NCI-H1048 (cell line): ENCODE measurements at regions not wholly inside any gene's neighbourhood (a gene's known extent, or its start where the extent isn't known, plus 50 kb on each side); places are given as distances from the start of the nearest gene placed in this dataset.

ENCODE experiments used
- DNase-seq: peaks from one replicate; lab custom pipeline; 2025; lab: John Stamatoyannopoulos, UW

DNA sequence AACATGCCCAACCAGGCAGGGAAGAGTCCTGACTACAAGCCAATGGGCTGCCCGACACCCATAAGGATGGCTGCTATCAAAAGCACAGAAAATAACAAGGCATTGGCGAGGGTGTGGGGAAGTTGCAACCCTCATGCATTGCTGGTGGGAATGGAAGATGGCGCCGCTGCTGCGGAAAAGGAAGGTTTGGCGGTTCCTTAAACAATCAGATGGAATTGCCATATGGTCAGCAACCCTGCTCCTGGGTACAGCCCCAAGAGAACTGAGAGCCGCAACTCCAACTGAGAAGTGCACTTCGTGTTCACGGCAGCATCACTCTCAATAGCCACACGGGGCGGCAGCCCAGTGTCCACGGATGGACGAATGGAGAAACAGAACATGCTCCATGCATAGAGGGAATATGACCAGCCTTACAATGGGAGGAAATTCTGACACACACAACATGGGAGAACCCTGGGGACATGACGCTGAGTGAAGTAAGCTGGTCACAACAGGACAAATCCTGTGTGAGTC lies 193.3 kb downstream of the RBFOX3 start:
- DNase-seq: no peak

DNA sequence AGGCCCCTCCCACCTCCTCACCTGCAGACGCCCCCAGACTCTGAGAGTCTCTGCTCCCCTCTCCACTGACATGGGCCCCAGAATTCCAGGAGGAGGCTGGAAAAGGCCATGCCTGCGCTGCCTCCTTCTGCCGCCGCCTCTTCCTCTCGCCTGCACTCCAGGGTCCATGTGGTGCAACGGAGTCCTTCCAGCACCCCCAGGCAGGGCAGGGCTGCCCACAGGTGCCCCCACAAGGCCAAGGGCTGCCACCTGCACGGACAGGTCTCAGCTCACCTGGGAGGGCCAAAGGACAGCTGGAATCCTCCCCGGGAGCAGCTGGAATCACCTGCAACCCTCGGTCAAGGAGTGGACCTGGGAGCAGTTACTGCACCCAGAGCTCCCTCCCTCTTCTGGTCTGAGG lies 194.9 kb downstream of the RBFOX3 start:
- no peak for DNase-seq

DNA sequence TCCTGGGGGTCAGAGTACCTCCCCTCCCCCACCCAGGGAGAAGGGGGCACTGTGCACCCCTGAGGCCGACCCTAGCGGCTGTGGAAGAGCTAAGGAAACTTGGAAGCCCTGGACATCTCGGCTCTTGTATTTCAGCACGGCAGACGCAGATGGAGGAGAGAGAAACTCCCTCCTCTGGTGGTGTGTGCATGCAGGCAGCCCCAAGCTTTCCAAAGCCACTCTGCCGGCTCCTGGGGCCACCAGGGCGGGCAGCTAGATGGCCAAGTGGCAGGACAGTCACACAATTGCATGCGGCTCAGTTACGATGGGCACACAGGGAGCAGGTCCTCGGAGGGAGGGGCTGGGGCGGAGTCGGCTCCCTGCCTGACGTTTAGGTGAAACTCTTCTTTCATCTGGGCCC lies 195.5 kb downstream of the RBFOX3 start:
- DNase-seq: no peak

DNA sequence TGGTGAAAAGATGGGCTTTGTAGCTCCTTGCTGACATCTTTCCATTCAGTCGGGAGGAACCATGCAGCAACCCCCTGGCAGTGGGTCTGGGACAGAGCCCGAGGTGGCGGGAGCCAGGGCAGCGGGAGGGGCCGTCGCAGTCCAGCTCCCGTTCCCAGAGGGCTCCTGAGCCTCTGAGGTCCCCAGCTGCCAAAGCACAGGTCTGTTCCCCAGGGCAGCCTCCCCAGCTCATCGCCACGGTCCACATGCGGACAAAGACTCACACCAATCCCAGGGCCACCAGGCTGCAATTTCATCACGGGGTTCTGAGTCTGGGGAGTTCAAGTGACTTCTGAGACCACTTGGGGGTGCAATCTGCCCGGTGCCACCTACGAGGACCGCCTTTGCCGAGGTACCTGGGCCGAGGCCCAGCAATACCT lies 196.0 kb downstream of the RBFOX3 start:
- DNase-seq: no peak

DNA sequence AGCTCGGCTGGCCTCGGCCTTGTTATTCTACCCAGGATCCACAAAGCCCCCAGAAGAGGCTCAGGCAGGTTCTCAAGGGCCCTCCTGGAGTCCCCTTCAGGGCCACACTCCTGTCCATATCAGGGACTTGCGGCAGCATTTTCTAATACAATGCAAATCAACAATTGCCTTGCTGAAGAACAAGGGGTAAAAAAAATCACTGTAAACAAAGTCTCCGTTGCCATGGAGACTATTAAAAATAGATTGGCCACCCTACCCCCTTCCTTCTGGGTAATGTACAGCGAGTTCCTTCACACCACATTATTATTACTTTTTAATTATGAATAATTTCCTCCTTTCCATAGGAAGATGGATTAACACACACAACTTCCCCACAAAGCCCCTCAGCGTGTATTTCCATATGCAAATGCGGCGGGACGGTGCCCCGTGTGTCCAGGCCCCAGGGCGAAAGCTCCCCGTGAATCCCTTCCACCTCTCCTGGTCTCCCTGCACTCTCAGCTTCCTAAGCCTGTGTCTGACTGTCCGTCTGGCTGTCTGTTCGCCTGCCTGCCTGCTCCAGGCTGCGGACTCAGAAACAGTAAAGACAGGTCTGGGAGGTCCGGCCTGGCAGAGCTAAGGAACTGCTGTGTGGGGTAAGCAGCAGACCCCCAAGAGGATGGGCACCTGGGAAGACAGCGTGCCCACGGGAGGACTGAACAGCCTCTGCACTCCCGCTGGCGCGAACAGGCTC lies 196.6 kb downstream of the RBFOX3 start:
- DNase-seq: no peak

DNA sequence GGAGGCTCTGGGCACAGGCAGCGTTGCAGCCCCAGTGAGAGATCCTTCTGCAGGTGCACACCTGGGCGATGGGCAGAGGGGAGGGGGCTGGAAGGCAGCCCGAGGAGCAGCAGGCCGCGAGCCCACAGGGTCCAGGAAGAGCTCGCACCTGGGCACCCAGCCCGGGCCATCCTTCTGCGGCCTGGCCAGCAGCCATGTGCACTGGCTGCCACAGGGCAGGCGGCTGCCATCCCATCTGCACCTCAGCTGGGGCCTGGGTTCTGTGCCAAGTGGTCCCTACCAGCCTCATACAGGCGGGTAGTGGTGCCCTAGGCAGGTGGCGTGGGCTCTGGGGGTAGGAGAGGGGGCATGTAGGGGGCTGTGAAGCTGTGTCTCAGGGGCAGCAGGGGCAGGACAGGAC lies 197.2 kb downstream of the RBFOX3 start:
- no peak for DNase-seq

DNA sequence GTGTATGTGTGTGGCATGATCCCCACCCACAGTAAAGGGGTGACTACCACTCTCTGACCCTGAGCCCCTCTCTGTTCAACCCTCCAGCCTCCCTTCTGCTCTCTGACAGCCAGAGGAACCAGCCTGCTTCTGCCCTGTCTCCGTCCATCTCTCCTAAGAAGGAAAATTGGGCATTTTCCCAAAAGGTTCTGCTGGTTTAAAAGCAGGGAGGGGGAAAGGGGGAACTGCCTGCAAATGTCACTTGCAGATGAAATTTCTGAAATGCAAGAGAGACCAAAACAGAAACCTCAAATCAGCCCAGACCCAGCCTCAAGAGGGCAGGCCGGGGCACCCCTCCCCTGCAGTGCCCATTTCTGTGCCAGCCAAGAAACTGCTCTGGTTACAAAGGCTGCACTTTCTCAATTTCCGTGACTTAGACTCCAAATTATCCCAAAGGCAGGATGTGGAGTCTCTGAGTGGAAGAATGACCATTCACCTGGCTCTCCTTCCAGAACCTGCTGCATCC lies 197.9 kb downstream of the RBFOX3 start:
- no peak for DNase-seq

DNA sequence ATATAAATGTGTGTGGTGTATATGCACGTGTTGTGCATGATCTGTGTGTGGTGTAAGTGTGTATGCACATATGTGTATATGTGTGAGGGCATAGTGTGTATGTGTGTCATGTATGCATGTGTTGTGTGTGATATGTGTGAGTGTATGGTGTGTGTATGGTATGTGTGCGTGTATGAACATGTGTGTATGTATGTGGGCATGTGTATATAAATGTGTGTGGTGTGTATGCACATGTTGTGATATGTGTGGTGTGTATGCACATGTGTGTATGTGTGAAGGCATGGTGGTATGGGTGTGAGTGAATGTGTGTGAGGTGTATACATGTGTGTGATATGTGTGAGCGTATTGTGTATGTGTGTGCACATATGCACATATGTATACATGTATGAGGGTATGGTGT lies 198.7 kb downstream of the RBFOX3 start:
- DNase-seq: no peak

DNA sequence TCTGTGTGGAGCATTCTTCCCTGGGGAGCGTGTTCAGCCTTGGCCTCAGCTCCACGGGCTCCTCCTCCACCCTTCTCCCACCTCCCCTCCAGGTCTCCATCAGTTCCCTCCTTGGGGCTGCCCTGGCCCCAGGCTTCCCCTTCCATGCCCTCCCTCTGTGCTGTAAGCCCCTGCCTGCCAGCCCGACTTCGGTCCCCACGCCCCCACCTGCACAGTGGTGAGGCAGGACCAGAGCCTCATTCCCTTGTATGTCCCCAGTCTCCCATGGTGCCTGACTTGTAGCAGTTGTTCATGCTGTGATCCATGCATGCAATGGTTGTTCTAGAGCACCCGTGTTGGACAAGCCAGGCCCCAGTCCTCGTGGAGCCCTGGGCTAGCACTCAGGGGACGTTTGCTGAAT lies 199.4 kb downstream of the RBFOX3 start:
- no peak for DNase-seq

DNA sequence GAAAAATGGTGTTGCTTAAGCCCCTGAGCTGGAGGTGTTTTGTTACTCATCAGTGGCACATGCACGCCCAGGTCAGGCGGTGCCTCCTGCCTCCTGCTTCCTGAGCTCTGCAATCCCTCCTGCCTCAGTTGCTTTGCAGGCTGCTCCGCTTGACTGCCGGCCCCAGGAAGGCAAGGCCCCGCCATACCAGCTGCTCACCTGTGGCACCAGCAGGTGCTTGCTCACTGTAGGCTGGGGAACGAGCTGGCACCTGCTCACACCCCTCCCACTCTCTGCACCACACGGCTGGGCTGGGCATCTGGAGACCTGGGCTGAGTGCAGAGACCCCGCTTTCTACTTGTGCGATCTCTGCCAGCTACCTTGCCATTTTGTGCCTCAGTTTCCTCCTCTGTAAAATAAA lies 200.2 kb downstream of the RBFOX3 start:
- DNase-seq: no peak

DNA sequence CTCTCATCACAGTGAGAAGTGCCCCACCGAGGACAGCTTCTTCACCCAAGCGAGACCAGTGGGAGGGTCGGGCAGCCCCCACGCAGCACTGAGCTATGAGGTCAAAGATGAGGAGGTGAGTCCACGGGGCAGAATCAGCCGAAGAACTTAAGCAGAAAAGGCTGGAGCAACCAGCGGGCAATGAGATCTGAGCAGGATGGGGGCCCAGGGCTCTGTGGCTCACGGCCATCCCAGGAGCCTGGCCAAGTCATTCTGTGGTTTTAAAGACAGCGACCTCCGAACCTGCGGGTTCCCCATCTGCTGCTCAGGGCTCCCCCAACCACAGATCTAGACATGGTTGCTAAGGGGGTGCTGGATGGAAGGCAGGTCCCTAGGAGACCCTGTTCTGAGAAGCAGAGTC lies 202.6 kb downstream of the RBFOX3 start:
- no peak for DNase-seq

DNA sequence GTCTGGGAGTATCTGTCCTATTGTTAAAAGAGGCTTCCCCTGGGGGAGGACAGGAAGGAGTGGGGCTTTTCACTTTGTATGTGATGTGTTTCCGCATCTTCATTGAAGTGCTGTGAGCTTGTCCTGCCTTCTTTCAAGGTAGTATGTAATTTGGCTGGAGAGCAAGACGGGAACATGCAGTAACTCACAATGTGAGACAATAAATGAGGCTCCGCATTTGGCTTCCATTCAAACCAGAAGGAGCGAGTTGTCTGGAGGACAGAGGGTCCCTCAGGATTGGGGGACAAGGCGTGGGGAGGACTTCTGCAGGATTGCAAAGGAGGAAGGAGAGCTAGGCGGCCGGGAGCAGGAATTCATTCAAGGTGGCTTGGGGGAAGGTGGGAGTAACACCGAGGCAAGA lies 203.5 kb downstream of the RBFOX3 start:
- no peak for DNase-seq

DNA sequence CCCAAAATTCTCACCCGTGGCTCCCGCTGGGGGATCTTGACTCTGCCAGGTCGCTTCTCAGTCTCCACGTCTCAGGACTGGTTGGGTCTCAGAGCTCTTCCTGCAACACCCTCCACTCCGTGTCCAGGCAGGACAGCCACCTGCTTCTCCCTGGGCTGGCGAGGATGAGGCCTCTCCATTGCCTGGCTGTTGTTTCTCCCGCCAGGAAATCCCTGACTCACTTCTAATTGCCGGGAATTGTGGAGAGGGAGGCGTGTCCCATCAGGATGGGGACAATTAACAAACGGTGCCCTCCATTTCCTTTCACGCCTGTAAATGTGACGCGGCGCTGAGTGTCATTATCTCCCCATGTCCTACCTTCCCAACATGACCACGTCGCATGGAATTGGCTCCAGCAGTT lies 204.5 kb downstream of the RBFOX3 start:
- no peak for DNase-seq

DNA sequence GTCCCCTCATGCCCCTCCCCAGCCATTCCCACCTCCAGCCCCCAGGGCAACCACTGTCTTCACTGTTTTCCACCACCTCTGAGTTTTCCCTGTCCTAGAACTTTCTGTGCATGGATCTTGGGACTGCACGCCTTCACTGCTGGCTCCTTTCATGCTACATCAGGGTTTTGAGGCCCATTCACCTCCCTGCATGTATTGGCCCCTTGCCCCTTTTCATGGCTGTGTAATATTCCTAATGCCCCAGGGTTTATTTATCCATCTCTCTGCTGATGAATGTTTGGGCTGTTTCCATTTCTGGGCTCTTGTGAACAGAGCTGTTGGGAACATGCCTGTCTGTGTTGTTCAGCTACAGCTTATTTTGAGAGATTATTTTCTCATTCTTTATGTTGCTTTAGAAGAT lies 205.0 kb downstream of the RBFOX3 start:
- DNase-seq: no peak

DNA sequence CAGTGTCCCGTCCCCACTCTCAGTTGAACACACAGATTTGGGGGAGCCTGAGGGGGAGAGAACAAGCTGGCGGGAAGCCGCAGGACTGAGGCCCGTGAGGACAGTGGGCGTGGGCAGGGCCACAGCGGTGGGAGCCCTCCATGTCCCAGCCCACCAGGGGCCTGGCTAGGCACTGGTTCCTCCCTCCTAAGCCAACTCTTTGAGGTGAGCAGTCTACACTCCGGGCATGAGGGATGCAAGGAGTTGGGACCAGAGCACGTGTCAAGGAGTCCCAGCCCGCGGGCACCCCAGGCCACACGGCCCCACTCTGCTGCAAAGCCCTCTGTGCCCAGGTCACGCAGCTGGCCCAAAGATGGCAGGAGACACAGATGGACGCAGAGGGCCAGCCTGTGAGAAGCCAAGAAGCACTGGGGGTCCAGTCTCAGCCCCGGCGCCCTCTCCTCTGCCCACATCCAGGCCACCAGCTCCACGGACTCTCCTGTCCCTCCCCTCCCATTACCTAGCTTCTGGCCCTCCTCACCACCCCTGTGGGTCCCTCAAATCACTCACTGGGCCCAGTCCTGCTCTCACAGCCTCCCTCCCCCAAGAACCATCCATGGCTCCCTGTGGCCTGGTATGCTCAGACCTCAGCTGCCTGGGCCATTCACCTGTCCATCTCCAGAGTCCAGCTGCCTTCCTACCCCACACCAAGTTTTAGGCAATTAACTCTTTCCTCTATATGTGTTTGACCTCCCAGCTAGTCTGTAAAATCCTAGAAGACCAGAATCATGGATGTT lies 206.5 kb downstream of the RBFOX3 start:
- DNase-seq: no peak

DNA sequence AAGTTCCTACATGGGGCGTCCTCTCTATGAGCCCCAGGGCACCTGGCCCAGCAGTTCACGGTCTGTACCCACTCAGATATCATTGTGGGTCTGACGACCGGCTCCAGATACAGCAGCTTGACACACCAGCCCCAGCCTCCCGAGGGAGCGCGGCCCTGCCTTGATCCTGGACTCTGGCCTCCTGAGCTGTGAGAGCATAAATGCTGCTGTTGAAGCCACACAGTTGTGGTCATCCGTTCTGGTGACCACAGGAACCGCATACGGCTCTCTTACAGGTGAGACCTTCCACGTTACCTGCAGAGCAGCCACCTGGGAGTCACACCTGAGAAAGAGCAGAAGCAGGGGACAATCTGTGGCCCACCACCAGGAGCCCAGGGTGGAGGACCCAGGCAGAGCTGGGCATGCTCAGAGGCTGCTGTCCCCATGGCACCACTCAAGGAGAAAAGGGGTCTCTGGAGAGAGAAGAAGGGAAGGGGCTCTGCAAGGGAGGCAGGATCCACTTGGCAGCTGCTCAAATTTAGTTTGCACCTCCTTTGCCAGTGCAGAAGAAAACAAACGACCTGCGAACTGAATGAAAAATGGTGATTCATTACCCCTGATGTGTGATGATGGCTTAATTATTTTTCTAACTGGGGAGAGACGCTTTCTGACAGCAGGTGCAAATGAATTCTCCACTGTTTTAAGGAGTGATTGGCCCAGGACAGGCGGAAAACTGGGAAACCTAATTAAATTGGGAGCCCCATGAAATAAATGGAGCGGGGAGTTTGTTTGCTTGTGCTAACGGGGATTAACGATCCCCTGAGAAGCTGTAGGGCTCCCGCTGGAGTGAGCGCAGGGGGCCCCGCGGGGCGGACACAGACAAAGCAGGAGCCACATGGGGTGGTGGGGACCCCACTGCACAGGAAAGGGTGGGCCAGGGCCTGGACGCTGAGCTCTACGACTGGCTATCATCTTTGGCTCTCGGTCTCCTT lies 208.9 kb downstream of the RBFOX3 start:
- DNase-seq: no peak

DNA sequence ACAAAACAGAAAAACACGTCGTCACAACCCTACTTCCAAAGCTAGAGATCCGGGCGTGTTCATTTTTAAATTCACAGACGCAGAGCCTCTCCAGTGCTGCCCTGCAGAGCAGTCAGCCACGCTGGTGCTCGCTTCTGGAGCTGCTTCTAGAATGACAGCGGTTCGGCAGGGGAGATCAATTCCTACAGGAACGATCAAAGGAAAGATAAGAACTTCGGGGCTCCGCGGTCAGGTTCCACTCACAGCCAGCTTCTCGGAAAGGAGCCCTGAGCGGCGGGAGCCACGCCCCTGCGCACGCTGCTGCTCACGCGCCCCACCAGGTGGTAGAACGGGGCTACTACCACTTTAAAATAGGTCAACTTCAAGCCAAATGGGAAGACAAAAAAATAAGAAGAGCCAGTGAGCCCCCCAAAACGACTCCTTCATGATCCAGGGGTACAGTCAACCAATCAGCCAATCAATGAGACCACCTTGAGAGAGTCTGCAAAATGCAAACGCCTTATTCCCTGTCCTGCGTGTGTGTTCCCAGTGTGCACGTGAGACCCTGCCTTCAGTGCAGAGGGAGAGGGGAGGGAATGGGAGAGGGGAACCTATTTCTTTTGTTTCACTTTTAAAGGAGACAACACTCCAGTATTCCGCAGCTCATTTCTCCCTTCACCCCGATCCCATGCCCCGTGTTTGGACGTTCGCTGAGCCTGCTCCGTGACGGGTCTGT lies 209.7 kb downstream of the RBFOX3 start:
- DNase-seq: peak; percentile 52

DNA sequence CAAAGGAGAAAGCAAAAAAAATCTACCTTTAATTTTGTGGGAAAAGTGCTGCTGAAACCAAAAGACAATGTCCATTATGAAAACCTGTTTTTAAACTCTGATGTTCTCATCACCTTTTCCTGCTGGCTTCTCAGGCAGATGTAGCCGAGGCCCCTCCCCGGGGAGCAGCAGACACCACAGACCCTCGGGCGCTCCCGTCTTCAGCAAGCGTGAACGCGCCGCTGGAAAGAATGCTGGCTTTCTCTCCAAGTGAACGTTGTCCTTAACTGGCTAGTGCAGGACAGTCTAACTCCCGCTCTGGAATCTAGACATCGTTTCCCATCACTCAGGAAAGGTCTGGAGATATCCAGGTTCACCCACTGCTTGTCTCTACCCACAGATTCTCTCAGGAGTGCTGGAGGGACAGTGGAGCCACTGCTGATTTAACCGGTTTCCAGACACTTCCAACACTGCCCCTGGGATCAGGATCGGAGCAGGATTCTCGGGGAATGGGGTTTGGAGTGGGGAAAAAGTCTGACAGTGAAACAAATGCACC lies 211.2 kb downstream of the RBFOX3 start:
- DNase-seq: no peak

DNA sequence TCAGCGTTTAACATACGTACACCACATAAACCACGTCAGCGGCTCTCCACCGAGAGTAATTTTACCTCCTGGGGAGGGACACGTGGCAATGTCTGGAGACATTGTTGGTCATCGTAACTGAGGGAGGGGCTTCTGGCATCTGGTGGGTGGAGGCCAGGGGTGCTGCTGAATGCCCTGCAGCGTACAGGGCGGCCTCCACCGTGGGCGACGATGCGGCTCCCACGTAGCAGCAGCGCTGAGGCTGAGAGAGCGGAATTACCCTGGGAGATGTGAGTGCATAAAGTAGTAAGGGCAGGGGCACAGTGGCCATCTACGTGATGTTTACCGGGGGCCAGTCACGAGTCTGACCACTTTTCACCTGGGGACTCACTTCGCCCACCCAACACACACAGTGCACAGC lies 212.4 kb downstream of the RBFOX3 start:
- DNase-seq: no peak

DNA sequence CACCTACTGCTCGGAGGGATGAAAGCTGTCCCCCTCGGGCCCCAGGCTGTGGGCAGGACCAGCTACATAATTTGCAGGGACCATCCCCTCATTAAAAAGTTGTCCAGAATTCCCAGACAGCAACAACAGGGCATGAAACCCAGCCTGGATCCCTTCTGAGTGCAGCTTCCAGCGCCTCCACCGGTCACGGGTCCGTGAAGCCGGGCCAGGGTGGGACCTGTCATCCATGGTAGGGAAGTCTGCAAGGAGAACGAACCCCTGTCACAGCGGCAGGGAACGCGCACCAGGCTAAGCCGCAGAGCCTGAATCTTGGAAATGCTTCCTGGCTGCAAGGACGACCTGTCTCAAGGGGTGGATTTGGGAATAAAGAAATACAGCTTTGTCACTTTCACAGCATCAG lies 214.2 kb downstream of the RBFOX3 start:
- DNase-seq: no peak

DNA sequence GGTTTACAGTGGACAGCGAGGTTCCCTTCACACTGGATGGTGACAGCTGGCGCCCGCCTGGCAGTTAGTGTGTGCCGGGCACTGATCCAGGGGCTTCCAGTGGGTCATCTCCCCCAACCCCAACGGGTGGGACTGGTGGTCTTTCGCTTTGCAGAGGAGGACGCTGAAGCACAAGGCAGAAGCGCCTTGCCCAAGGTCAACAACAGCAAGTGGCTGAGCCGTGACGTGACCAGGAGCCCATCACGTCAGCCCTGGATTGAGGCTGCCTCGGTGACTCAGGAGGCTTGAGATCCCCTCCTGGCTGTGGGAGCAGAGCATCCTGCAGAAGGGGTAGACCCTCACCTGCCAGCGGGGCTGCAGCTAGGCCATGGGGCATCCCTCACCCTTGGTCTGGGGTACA lies 215.3 kb downstream of the RBFOX3 start:
- no peak for DNase-seq
